Smooth muscle cell (in vitro differentiated cells): ENCODE measurements at regions not wholly inside any gene's neighbourhood (a gene's known extent, or its start where the extent isn't known, plus 50 kb on each side); places are given as distances from the start of the nearest gene placed in this dataset.

ENCODE experiments used
- DNase-seq: peaks from one replicate; lab custom pipeline; 2025; ENCODE audit not compliant: unreplicated experiment; lab: John Stamatoyannopoulos, UW
- H2AFZ ChIP-seq: fragments of 200-600 bp; sonication (generic); 2 replicates; pipeline ENCODE4 v1.6.0; 2016; ENCODE audit warnings: antibody characterized with exemption, low read depth, mild to moderate bottlenecking
- H3F3A ChIP-seq: fragments of 200-600 bp; sonication (generic); 2 replicates; pipeline ENCODE4 v1.6.0; 2017; ENCODE audit warnings: antibody characterized with exemption, low read depth
- H3K27ac ChIP-seq: fragments of 200-600 bp; sonication (generic); 2 replicates; pipeline ENCODE4 v1.5.1; 2016; ENCODE audit warnings: low read depth, mild to moderate bottlenecking
- H3K27me3 ChIP-seq: fragments of 200-600 bp; sonication (generic); 2 replicates; pipeline ENCODE4 v1.6.1; 2016; ENCODE audit warnings: low read depth, mild to moderate bottlenecking
- H3K36me3 ChIP-seq: fragments of 200-600 bp; sonication (generic); 2 replicates; pipeline ENCODE4 v1.5.1; 2016; ENCODE audit warnings: low read depth
- H3K4me1 ChIP-seq: fragments of 200-600 bp; sonication (generic); 2 replicates; pipeline ENCODE4 v1.5.1; 2016; ENCODE audit warnings: low read depth
- H3K4me2 ChIP-seq: fragments of 200-600 bp; sonication (generic); 2 replicates; pipeline ENCODE4 v1.6.0; 2016; ENCODE audit warnings: mild to moderate bottlenecking
- H3K4me3 ChIP-seq: fragments of 200-600 bp; sonication (generic); 2 replicates; pipeline ENCODE4 v1.5.1; 2016; ENCODE audit warnings: mild to moderate bottlenecking
- H3K79me2 ChIP-seq: fragments of 200-600 bp; sonication (generic); 2 replicates; pipeline ENCODE4 v1.6.0; 2016; ENCODE audit warnings: low read depth, mild to moderate bottlenecking
- H3K9ac ChIP-seq: fragments of 200-600 bp; sonication (generic); 2 replicates; pipeline ENCODE4 v1.6.0; 2016; ENCODE audit warnings: low read depth
- H3K9me3 ChIP-seq: fragments of 200-600 bp; sonication (generic); replicated peaks from 2 replicates; pipeline ENCODE4 v1.5.1; 2016; ENCODE audit warnings: low read depth
- H4K20me1 ChIP-seq: fragments of 200-600 bp; sonication (generic); 2 replicates; pipeline ENCODE4 v1.6.0; 2016; ENCODE audit warnings: low read depth
- CTCF ChIP-seq: fragments of 200-600 bp; sonication (generic); IDR thresholded peaks from 2 replicates; pipeline ENCODE4 v1.5.1; 2017; ENCODE audit warnings: borderline replicate concordance, mild to moderate bottlenecking, antibody characterized with exemption; ENCODE audit not compliant: insufficient read depth, poor library complexity, severe bottlenecking
- WGBS: methylation state at CpG from one replicate; pipeline ENCODE4 v1.1.7; 2016; ENCODE audit warnings: low lambda C conversion rate; 5-methylcytosine and 5-hydroxymethylcytosine counted together

- no peak overlapping the region for H3K4me3 ChIP-seq
- no peaks in the 10 kb centered on the region for H3F3A ChIP-seq
- H3K27me3 ChIP-seq, result no peaks in the 10 kb centered on the region
- H3K9me3 ChIP-seq, result no peaks in the 10 kb centered on the region
- no peaks in the 10 kb centered on the region for H3K79me2 ChIP-seq
- 99% methylated on average over 16 of the region's 41 CpGs for WGBS
- H3K36me3 ChIP-seq, result no peaks in the 10 kb centered on the region
- H3K4me1 ChIP-seq, result no peaks in the 10 kb centered on the region
- H2AFZ ChIP-seq, result no peak overlapping the region
- H3K4me2 ChIP-seq, result no peak overlapping the region
- TF ChIP-seq CTCF, result no peak
- H3K9ac ChIP-seq, result no peak overlapping the region
- DNase-seq, result no peak
- H4K20me1 ChIP-seq, result no peaks in the 10 kb centered on the region
- H3K27ac ChIP-seq, result no peak overlapping the region
These were observed 1463.5 kb upstream of the MIR17HG start for GRCh38 chr13:89883893-89884448.

- H3K9ac ChIP-seq, result no peak overlapping the region
- H3K9me3 ChIP-seq, result no peaks in the 10 kb centered on the region
- TF ChIP-seq CTCF, result no peak
- H3K4me3 ChIP-seq, result no peak overlapping the region
- H3K27ac ChIP-seq, result no peak overlapping the region
- no peaks in the 10 kb centered on the region for H3K79me2 ChIP-seq
- H4K20me1 ChIP-seq, result no peaks in the 10 kb centered on the region
- no peak overlapping the region for H2AFZ ChIP-seq
- no peak for DNase-seq
- no peak overlapping the region for H3K4me2 ChIP-seq
- H3K27me3 ChIP-seq, result no peaks in the 10 kb centered on the region
- H3K36me3 ChIP-seq, result no peaks in the 10 kb centered on the region
- H3F3A ChIP-seq, result no peaks in the 10 kb centered on the region
- no peaks in the 10 kb centered on the region for H3K4me1 ChIP-seq
These were observed 1456.7 kb upstream of the MIR17HG start for GRCh38 chr13:89890806-89891205.

- Histone ChIP-seq H3K4me2 (no peak overlapping the region), H4K20me1 (no peaks in the 10 kb centered on the region), H3K4me3 (no peak overlapping the region), H2AFZ (no peak overlapping the region), H3K36me3 (no peaks in the 10 kb centered on the region), H3K79me2 (no peaks in the 10 kb centered on the region), H3K27me3 (no peaks in the 10 kb centered on the region), H3F3A (no peaks in the 10 kb centered on the region), H3K9ac (no peak overlapping the region), H3K9me3 (no peaks in the 10 kb centered on the region), H3K4me1 (no peaks in the 10 kb centered on the region), H3K27ac (no peak overlapping the region)
- WGBS, result 43% methylated on average over 2 of the region's 2 CpGs
- no peak for TF ChIP-seq CTCF
- DNase-seq, result no peak
These were observed 1456.1 kb upstream of the MIR17HG start for GRCh38 chr13:89891416-89891815.

GRCh38 chr13:89897681-89898080 is 1449.8 kb upstream of the MIR17HG start:
- H3K79me2 ChIP-seq, result no peaks in the 10 kb centered on the region

More at GRCh38 chr13:89897681-89898080, 1449.8 kb upstream of the MIR17HG start:
- H4K20me1 ChIP-seq, result no peaks in the 10 kb centered on the region
- H3K27me3 ChIP-seq, result no peaks in the 10 kb centered on the region
- H3K4me1 ChIP-seq, result no peaks in the 10 kb centered on the region
- no peaks in the 10 kb centered on the region for H3F3A ChIP-seq
- 89% methylated on average over 1 of the region's 1 CpG for WGBS
- DNase-seq, result no peak
- H3K4me3 ChIP-seq, result no peak overlapping the region
- H2AFZ ChIP-seq, result no peak overlapping the region
- H3K27ac ChIP-seq, result no peak overlapping the region
- H3K9ac ChIP-seq, result no peak overlapping the region
- TF ChIP-seq CTCF, result no peak
- no peaks in the 10 kb centered on the region for H3K9me3 ChIP-seq
- H3K4me2 ChIP-seq, result no peak overlapping the region
- no peaks in the 10 kb centered on the region for H3K36me3 ChIP-seq
